ENCODE measurements at regions not wholly inside any gene's neighbourhood (a gene's known extent, or its start where the extent isn't known, plus 50 kb on each side); places are given as distances from the start of the nearest gene placed in this dataset.

DNA sequence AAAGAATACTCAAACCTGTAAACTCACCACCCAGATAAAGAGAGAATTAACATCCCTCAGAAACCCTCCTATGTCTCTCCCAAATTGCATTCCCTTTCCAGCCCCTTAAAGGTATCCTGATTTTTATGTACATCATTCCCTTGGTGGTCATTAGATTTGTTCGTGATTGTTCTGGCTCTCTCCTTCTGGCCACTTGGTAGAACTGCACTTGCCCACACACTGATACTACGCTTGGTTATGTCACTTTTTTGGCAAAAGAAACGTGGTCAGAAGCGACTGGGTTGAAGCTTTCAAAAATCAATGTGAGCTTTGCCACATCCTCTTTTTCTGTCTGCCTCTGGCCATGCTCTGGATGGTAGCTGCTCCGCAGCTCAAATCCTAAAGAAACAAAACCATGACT is 76.3 kb downstream of the KRTAP19-8 start:
- Mint-ChIP-seq H3K4me3 (no peak overlapping the region), H3K9me3 (peaks cover 75% of the 10 kb centered on the region), H3K4me1 (ENCODE audit: low read depth) (no peaks in the 10 kb centered on the region), H3K27me3 (ENCODE audit: insufficient read depth) (no peaks in the 10 kb centered on the region), H3K36me3 (ENCODE audit: low read depth) (no peaks in the 10 kb centered on the region), H3K27ac (no peak overlapping the region)
- TF ChIP-seq, protein P1, sequence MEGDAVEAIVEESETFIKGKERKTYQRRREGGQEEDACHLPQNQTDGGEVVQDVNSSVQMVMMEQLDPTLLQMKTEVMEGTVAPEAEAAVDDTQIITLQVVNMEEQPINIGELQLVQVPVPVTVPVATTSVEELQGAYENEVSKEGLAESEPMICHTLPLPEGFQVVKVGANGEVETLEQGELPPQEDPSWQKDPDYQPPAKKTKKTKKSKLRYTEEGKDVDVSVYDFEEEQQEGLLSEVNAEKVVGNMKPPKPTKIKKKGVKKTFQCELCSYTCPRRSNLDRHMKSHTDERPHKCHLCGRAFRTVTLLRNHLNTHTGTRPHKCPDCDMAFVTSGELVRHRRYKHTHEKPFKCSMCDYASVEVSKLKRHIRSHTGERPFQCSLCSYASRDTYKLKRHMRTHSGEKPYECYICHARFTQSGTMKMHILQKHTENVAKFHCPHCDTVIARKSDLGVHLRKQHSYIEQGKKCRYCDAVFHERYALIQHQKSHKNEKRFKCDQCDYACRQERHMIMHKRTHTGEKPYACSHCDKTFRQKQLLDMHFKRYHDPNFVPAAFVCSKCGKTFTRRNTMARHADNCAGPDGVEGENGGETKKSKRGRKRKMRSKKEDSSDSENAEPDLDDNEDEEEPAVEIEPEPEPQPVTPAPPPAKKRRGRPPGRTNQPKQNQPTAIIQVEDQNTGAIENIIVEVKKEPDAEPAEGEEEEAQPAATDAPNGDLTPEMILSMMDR (IDR thresholded peaks at IDR 0.05) = no peak
- DNase-seq = no peak

DNA sequence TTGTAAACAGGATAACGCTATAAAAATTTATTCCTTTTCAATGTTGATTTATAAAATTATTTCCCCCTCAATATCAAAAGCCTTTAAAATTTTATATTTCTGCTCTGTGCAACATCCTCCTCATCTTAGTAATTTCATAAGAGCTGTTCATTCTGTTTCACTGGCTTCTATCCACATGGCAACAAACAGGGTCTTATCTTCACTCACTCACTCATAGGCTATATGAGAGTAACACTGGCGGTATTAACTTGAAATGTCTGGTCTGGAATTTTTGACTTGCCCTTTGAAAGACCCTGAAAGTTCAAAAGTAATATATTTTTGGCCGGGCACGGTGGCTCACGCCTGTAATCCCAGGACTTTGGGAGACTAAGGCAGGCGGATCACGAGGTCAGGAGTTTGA is 77.4 kb upstream of the KRTAP11-1 start:
- Mint-ChIP-seq H3K27me3 (ENCODE audit: insufficient read depth) (no peaks in the 10 kb centered on the region), H3K9me3 (peaks cover 86% of the 10 kb centered on the region), H3K27ac (no peak overlapping the region), H3K4me3 (no peak overlapping the region), H3K36me3 (ENCODE audit: low read depth) (no peaks in the 10 kb centered on the region), H3K4me1 (ENCODE audit: low read depth) (no peaks in the 10 kb centered on the region)
- no peak for DNase-seq
- TF ChIP-seq, protein P1 (IDR thresholded peaks at IDR 0.05) = no peak

DNA sequence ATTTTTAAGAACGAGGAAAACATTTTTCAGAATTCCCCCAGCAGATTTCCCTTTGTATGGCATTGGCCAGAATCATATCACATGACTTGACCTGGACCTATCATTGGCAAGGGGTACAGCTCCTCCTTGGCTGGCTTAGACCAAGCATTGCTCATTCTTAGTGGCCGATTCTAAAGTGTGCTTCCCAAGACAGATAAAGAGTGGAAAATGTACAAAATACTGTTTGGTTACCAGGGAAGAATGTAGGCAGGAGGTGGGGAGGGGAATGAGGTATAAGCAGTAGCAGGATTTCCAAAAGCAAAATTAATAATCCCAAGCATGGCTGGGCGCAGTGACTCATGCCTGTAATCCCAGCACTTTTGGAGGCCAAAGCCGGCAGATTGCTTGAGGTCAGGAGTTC is 75.6 kb upstream of the KRTAP11-1 start:
- H3K4me1 Mint-ChIP-seq (ENCODE audit: low read depth) = no peaks in the 10 kb centered on the region
- H3K27me3 Mint-ChIP-seq (ENCODE audit: insufficient read depth) = no peaks in the 10 kb centered on the region
- TF ChIP-seq, protein P1 (IDR thresholded peaks at IDR 0.05) = no peak
- no peak for DNase-seq
- no peaks in the 10 kb centered on the region for H3K36me3 Mint-ChIP-seq (ENCODE audit: low read depth)
- no peak overlapping the region for H3K4me3 Mint-ChIP-seq
- peaks cover 72% of the 10 kb centered on the region for H3K9me3 Mint-ChIP-seq
- no peak overlapping the region for H3K27ac Mint-ChIP-seq

DNA sequence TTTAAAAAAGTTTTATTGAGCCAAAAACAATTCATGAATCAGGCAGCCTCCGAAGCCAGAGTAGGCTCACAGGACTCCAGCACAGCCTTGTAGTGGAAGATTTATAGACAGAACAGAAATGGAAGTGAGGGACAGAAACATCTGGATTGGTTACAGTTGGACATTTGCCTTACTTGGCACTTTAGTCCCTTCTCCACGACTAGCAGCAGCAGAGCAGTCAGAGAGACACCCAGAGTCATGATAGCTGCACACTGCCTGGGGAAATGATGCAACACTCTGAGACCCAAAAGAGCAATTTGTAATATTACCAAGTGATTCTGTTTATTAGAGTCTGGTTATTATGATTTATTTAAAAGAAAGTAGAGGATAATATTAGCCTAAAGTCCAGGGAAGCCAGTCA is 72.2 kb upstream of the KRTAP11-1 start:
- Mint-ChIP-seq H3K4me1 (ENCODE audit: low read depth) (no peaks in the 10 kb centered on the region), H3K36me3 (ENCODE audit: low read depth) (no peaks in the 10 kb centered on the region), H3K9me3 (peaks cover 56% of the 10 kb centered on the region), H3K4me3 (no peak overlapping the region), H3K27me3 (ENCODE audit: insufficient read depth) (no peaks in the 10 kb centered on the region), H3K27ac (no peak overlapping the region)
- no peak for DNase-seq
- TF ChIP-seq, protein P1 (IDR thresholded peaks at IDR 0.05) = no peak

DNA sequence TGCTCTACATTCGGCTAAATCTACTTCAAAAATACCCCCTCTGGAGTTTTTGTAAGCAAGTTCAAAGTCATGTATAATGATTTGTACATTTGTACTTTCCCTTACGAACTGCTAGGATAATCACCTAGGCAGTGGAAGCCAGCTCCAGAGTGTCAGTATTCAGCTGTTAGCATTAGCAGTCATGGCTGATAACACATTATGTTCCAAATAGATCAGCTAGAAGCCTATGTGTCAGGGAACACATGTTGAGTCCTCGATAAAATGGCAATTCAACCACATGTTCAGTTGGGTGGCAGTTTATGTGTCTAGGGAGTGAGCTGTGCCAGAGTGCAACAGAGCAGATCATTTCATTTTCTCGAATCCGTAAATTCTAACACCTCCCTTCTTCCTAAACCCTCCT is 65.8 kb upstream of the KRTAP11-1 start:
- DNase-seq = no peak
- H3K9me3 Mint-ChIP-seq = peaks cover 53% of the 10 kb centered on the region
- no peaks in the 10 kb centered on the region for H3K27me3 Mint-ChIP-seq (ENCODE audit: insufficient read depth)
- peaks cover 8% of the 10 kb centered on the region; the same call in 1 of the 2 replicates for H3K36me3 Mint-ChIP-seq (ENCODE audit: low read depth)
- no peak overlapping the region for H3K27ac Mint-ChIP-seq
- H3K4me3 Mint-ChIP-seq = no peak overlapping the region
- no peaks in the 10 kb centered on the region for H3K4me1 Mint-ChIP-seq (ENCODE audit: low read depth)
- TF ChIP-seq, protein P1 (IDR thresholded peaks at IDR 0.05) = no peak

DNA sequence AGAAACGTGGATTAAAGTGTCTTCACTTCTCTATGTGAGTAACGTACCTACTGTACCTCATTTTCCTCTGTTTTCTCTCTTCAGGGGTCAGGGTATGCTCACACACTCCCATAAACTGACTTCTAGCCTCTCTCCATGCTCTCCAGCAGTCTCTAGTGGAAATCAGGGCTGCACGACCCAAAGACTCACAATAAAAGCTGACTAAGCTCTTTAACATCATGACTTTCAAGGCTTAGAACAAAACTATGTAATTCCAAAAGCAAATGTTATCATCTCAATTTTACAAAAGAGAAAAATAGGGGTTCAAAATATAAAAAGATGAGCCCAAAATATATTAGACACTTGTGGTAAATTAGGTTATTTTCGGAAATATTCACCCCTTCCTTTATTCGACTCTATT is 62.5 kb upstream of the KRTAP11-1 start:
- TF ChIP-seq, protein P1 (IDR thresholded peaks at IDR 0.05) = no peak
- H3K4me3 Mint-ChIP-seq = no peak overlapping the region
- DNase-seq = no peak
- no peaks in the 10 kb centered on the region for H3K27me3 Mint-ChIP-seq (ENCODE audit: insufficient read depth)
- peaks cover 8% of the 10 kb centered on the region; the same call in 1 of the 2 replicates for H3K36me3 Mint-ChIP-seq (ENCODE audit: low read depth)
- no peak overlapping the region for H3K27ac Mint-ChIP-seq
- no peaks in the 10 kb centered on the region for H3K4me1 Mint-ChIP-seq (ENCODE audit: low read depth)
- H3K9me3 Mint-ChIP-seq = peaks cover 54% of the 10 kb centered on the region

Measured in HFFc6 (cell line).